ENCODE measurements at regions not wholly inside any gene's neighbourhood (a gene's known extent, or its start where the extent isn't known, plus 50 kb on each side); places are given as distances from the start of the nearest gene placed in this dataset.
"Not testable (repeated sequence)": the region's sequence is repeated elsewhere in the genome, so short reads cannot be mapped to it uniquely, and the experiment has no call there.

DNA sequence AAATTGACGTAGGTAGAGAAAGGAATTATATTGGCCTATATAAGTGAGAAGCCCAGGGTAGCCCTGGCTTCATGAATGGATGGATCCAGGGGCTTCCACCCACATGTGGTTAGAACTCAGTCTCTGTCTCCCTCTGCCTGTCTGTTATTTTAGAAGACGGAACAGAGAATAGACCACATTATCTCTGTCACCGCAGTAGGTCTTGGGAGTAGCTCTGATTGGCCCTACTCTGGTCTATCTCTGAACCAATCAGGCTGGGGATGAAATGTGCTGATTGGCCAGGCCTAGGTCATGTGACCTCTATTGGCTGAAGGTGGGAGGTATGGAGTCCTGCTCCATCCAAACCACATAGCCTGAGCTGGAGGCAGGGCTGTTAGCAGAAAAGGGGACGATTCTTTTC is 143.0 kb upstream of the PRR23C start:
- in situ Hi-C loops (cut with MboI; ENCODE audit: low pct_unique_long_range_greater_than_20kb, low sequenced_read_pairs) = no loop called here
- DNase-seq = peak; percentile 9

DNA sequence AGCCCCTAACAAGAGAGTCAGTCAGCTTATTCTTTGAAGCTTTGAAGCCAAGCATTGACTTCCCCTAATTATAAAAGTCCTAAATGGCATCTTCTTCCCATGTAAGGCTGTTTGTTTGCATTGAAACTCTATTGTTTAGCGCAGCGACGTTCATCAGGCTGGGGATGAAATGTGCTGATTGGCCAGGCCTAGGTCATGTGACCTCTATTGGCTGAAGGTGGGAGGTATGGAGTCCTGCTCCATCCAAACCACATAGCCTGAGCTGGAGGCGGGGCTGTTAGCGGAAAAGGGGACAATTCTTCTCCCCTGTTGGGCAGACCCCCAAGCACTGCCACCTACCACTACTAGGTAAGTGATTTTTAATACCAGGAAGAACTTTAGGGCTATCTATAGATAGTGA is 145.3 kb upstream of the PRR23C start:
- in situ Hi-C loops (cut with MboI; ENCODE audit: low pct_unique_long_range_greater_than_20kb, low sequenced_read_pairs) = no loop called here
- no peak for DNase-seq

DNA sequence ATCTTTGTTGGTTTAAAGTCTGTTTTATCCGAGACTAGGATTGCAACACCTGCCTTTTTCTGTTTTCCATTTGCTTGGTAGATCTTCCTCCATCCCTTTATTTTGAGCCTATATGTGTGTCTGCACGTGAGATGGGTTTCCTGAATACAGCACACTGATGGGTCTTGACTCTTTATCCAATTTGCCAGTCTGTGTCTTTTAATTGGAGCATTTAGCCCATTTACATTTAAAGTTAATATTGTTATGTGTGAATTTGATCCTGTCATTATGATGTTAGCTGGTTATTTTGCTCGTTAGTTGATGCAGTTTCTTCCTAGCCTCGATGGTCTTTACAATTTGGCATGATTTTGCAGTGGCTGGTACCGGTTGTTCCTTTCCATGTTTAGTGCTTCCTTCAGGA is 149.4 kb upstream of the MRPS22 start:
- DNase-seq; in situ Hi-C loops (cut with MboI; ENCODE audit: low pct_unique_long_range_greater_than_20kb, low sequenced_read_pairs): not testable (repeated sequence)

DNA sequence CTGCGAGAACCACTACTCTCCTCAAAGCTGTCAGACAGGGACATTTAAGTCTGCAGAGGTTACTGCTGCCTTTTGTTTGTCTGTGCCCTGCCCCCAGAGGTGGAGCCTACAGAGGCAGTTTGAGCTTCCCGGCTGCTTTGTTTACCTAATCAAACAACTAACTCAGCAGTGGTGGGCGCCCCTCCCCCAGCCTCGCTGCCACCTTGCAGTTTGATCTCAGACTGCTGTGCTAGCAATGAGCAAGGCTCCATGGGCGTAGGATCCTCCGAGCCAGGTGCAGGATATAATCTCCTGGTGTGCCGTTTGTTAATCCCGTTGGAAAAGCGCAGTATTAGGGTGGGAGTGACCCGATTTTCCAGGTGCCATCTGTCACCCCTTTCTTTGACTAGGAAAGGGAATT is 147.7 kb upstream of the MRPS22 start:
- in situ Hi-C loops (cut with MboI; ENCODE audit: low pct_unique_long_range_greater_than_20kb, low sequenced_read_pairs); DNase-seq: not testable (repeated sequence)

DNA sequence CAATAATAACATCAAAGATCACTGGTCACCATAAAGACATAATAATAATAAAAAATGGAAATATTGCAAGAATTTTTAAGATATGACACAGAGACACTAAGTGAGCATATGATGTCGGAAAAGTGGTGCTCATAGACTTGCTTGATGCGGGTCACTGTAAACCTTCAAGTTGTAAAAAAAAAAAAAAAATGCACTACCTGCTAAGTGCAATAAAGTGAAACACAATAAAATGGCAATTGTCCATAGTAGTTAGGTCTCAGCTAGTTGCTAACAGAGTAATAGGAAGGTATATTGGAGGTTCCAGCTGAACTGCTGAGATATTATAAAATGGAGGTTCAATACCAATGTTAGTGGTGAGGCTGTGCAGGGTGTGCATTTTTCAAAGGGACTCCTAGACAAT is 146.6 kb upstream of the MRPS22 start:
- no peak for DNase-seq
- in situ Hi-C loops (cut with MboI; ENCODE audit: low pct_unique_long_range_greater_than_20kb, low sequenced_read_pairs) = no loop called here

DNA sequence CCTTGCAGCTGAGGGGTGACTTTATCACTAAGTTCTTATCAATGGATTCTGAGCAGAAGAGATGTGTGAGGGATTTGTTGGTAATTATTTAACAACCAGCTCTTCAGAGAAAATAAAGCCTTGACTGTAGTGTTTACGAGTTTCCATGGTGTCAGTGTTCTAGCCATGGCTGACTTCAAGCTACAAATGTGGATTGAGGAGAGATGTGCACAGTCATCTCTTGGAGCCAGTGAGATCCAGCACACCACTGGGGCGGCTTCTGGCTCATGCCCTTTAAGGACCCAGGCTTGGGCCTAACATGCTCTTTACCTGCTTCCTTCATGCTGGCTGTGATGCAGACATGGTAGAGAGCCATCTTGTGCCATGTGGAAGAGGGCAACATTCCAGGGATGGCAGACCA is 145.6 kb upstream of the MRPS22 start:
- in situ Hi-C loops (cut with MboI; ENCODE audit: low pct_unique_long_range_greater_than_20kb, low sequenced_read_pairs) = no loop called here
- DNase-seq = no peak

DNA sequence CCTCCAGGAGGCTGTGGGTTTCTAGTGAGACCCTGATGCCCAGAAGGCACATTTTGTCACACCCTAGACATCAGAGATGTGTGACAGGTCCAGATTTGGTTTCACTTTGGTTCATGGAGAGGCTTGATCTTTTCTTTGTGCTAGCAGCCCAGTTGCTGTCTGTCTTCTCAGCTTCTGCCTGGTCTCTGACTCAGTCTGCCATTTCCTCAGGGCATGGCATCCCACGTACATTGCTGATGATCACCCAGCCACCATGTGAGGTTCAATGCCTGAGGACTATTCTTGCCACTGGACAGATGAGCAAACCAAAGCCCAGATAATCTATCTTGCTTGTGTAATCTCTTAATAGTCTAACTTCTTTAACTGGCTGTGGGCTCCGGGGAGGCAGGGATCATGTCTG is 144.9 kb upstream of the MRPS22 start:
- in situ Hi-C loops (cut with MboI; ENCODE audit: low pct_unique_long_range_greater_than_20kb, low sequenced_read_pairs) = no loop called here

DNA sequence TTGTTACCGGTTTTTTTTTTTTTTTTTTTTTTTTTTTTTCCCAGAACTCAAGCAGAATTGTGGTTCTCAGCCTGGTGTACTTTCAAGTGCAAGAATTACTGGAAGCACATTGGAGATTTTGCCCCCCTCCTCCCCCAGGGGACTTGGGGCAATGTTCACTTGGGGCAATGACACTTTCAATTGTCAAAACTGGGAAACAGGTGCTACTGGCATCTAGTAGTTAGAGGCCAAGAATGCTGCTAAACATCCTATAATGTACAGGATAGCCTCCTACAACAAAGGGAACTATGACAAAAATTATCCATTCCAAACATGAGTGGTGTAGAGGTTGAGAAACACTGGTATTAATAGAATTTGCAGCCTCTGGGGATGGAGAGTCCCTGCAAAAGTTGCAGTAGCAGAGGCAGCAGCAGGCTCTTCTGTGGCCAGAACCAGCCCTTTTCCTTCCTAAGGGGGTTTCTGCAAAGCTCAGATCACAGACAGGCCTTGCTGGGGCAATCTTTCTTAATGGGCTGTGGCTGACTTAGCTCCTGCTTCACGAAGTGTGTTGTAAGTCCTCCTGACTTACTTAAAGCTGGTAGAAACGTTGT is 144.3 kb upstream of the MRPS22 start:
- in situ Hi-C loops (cut with MboI; ENCODE audit: low pct_unique_long_range_greater_than_20kb, low sequenced_read_pairs) = no loop called here
- DNase-seq = no peak

More for the DNA sequence above, 144.9 kb upstream of the MRPS22 start:
- DNase-seq = no peak

DNA sequence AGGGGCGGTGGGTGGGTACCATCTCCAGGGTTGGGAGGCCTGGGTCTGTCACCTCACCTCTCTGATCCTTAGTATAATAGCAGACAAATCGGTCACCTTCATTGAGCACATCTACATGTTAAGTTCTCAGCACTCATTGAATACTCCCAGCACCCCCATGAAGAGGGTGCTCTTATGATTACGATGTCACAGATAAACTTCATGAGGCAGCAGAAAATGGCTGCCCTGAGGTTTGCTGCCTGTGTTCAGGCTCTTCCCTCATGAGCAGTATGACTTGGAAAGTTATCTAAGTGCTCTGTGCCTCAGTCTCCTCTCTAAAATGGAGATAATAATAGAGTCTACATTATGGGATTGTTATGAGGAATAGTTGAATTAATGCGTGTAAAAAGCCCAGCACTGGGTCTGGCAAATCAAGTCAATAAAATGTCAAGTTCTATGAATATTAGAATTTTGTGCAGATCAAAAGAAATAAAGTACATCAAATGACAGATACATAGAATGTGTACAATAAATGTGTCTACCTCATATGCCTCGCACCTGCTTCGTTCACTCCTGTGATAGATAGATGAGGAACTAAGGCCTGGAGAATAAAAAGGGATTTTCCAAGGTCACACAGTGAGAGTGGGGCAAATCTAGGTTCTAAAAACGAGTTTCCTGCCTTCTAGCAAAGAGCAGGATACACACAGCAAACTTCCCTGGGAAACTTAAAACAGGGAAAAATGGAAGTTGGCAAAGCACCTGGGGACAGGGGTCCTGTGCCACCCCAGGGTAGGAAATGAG is 142.2 kb upstream of the MRPS22 start:
- DNase-seq = no peak
- in situ Hi-C loops (cut with MboI; ENCODE audit: low pct_unique_long_range_greater_than_20kb, low sequenced_read_pairs) = no loop called here

DNA sequence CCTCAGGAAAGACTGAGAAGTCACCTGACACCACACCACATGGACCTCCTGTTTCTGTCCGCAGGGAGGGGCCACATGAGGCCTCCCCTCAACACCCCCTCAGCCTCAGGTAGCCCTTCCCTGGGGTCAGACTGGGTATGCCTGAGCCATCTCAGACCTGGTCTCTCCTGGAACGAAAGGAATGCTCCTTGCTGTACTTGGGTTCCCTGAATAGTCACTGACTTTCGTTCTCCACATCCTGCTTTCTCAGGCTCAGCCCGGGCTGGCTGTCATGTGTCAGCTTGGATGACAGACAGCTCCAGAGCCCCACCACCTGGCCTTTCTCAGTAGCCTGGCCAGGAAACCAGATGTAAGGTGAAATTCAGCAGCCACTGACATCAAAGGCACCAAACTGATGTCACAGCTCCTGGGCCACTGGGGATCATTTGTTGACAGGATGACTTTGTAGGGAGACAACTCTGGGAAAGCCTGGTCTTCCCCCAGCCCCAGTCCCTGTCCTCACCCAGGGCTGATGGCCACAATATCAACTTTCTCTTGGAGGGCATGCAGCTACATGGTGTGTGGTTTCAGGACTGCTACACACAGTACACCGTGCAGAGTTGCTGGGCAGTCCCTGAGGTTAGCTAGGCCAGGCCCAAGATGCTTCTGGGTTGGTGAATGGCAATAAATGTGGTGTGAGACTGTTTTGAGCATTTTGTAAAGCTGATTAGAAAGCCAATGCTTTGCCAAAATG is 141.4 kb upstream of the MRPS22 start:
- in situ Hi-C loops (cut with MboI; ENCODE audit: low pct_unique_long_range_greater_than_20kb, low sequenced_read_pairs) = no loop called here
- DNase-seq = no peak

DNA sequence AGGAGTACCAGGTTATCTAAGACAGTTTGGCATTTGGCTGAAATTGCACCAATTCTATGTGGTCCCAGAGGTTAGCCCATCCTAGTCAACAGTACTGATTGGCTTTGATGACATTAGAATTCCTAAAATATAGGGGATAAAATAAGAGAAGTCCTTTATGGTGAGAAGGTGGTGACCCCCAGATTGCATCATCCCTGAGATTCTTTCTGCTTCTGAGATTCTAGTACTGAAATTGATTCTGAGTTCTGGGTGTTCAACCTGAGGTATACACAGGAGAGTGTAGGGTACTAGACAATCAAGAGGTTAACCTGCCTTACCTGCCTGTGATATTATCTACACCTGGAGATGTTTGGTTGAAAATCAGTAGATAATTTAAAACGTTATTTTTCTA is 140.9 kb upstream of the MRPS22 start:
- DNase-seq = no peak
- in situ Hi-C loops (cut with MboI; ENCODE audit: low pct_unique_long_range_greater_than_20kb, low sequenced_read_pairs) = no loop called here

DNA sequence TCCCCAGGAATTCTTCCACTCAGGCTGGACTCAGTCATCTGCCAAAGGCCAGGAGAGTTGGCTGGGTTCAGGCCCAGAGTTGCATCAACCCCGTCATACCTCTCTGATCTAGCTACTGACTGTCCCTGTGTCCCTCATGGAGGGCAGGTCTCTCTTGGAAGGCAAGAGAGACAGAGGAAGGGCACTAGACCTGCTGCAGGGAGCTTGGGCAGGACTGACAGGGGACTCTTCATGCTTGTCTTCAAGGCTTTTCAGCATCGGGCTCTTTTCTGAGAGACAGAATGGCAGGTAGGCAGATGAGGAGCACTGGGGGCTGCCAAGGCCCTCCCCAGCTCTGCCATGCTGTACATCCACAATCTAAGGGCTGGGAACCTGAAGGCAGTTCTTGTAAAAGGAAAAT is 140.1 kb upstream of the MRPS22 start:
- DNase-seq = no peak
- in situ Hi-C loops (cut with MboI; ENCODE audit: low pct_unique_long_range_greater_than_20kb, low sequenced_read_pairs) = no loop called here

DNA sequence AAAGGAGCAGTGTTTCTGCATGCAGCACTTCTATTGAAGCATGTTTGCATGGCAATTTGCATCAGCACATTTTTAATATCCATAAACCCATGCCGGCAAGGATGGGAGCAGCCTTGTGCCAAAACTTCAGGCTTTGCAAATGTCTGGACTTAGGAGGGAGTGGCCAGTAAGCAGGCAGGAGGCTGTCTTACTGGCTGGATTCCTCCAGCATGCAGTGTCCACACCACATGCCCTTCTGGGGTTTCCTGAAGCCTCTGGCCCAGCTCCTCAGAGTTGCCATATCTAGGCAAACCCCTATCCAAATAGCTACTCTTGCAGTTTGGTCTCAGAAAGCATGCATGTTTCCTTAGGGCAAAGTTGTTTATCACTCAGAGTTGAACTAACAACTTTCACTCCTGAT is 139.1 kb upstream of the MRPS22 start:
- in situ Hi-C loops (cut with MboI; ENCODE audit: low pct_unique_long_range_greater_than_20kb, low sequenced_read_pairs) = no loop called here
- no peak for DNase-seq

DNA sequence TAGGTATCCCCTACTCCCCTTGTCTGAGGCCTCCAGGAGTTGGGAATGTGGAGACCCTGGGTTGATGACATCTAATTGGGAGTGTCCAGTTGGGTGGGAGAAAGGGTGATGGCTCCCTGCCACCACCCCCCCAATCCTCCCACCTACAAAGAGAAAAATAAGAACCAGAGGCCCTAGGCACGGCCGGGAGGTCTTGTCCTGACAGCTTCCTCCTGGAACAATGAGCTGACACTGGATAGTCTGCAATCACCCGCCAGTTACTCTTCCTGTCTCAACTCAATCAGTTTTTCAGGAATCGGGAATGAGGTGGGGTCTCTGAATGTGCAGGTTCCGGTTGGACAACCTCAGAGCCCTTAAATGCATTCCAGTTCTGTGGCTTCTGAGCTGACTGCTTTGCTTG is 129.9 kb upstream of the MRPS22 start:
- in situ Hi-C loops (cut with MboI; ENCODE audit: low pct_unique_long_range_greater_than_20kb, low sequenced_read_pairs) = no loop called here
- DNase-seq = no peak

DNA sequence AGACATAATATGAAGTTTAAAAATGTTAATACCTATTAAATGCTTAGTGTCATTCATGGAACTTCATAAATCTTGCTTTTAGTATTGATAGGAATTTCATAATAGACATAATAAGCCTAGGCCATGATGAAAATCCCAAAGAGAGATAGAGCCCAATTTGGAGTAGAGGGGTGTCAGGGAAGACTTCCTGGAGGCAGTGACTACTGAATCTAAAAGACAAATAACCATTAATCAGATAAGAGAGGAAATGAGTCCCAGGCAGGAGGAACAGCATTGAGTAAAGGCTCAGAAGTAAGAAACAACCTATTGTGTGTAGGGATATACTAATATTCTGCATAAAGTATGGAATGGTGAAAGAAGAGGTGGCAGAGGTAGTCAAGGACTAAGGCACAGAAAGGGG is 126.9 kb upstream of the MRPS22 start:
- in situ Hi-C loops (cut with MboI; ENCODE audit: low pct_unique_long_range_greater_than_20kb, low sequenced_read_pairs) = no loop called here
- DNase-seq = no peak

DNA sequence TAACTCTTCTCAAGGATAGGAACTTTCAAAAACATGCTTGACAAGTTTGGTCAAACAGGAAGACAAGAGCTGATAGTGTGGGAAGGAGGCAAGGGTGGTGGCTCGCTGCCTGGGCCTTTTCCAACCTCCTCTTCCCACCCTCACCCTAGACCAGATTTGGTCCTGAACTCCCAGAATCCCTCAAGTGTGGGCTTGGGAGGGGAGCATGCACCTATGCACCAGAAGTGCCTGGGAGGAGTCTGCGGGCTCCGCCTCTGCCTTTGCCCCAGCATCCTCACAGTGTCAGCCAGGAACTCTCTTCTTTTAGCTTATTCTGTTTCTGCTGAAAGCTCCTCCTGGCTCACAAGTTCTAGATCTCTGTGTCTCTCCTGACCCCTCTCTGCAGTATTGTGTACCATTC is 126.2 kb upstream of the MRPS22 start:
- in situ Hi-C loops (cut with MboI; ENCODE audit: low pct_unique_long_range_greater_than_20kb, low sequenced_read_pairs) = no loop called here

DNA sequence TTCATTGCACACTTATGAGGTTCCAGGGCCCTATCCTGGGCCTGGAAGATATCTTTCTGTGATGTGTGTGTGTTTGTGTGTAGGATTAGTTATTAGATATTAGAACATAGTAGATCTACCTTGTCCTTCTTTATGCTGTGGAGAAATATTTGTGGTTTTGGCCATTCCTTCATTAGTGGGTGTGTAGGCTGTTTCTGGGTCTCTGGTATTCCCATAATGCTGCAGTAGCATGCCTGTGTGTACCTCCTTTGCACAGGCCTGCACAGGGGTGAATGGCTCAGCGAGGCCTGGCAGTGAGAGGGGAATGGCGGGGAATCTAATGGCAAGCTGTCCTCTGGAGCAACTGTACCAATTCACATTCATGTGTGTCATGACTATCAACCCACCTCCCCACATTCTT is 125.8 kb upstream of the MRPS22 start:
- DNase-seq = no peak
- in situ Hi-C loops (cut with MboI; ENCODE audit: low pct_unique_long_range_greater_than_20kb, low sequenced_read_pairs) = no loop called here

More for the DNA sequence above, 126.2 kb upstream of the MRPS22 start:
- DNase-seq = no peak

DNA sequence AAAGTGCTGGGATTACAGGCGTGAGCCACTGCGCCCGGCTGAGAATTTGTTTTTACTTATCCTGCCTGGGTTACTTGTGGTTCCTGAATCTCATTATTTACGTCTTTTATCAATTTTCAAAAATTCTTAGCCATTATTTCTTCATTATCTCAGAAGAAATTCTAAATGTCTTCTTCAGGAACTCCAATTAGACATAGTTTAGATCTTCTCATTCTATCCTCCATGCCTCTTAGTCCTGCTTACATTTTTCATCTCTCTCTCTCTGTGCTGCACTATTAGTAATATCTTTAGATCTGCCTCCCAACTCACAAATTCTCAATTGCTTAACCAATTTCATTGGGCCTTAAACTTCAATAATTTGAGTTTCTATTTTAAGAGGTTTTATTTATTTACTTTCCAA is 124.4 kb upstream of the MRPS22 start:
- DNase-seq = no peak
- in situ Hi-C loops (cut with MboI; ENCODE audit: low pct_unique_long_range_greater_than_20kb, low sequenced_read_pairs) = no loop called here

DNA sequence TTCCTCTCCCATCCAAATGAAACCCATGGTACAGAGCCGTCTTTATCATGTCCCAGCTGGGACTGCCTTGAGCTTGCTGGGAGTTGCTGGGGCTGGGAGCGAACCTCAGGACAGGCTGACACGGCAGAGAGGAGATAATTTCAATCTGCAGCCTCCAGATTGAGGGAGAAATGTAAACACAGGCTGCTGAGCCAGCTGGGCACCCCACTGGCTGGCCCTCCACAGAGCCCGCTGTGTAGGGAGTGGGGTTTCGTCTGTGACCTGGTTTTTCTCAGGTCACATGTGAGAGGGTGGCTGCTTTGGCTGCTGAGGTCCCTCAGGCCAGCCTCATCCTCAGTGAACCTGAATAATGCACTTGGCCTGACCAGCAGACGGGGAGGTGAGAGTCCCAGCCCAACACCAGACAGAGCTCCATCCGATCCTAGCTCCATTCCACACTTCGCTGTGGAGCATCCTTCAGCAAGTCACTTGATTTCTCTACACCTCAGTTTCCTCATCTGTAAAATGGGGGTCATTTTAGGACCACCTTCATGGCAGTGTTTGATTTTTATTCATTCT is 121.6 kb upstream of the MRPS22 start:
- in situ Hi-C loops (cut with MboI; ENCODE audit: low pct_unique_long_range_greater_than_20kb, low sequenced_read_pairs) = no loop called here

DNA sequence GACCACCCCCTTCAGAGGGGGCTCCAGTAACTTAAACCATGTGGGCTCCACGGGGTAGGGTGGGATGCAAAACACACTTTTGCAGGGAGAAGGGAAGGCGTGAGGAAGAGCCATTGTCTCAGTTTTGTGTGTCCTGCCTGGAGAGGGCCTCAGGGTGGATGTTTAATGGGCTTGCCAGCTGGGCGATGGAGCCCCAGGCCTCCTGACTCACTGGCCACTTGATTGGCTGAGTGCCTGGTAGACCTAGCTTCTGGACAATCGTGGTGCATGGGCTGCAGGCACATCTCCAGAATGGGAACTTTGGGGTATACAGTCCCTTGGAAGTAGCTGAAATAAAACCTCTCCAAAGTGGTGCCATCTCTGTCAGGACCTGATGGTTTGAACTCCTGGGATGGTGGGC is 118.3 kb upstream of the MRPS22 start:
- in situ Hi-C loops (cut with MboI; ENCODE audit: low pct_unique_long_range_greater_than_20kb, low sequenced_read_pairs) = no loop called here
- DNase-seq = no peak

More for the DNA sequence above, 121.6 kb upstream of the MRPS22 start:
- DNase-seq = no peak

Data from KBM-7 (cell line).